Fibroblast of lung (primary cell): ENCODE measurements at regions not wholly inside any gene's neighbourhood (a gene's known extent, or its start where the extent isn't known, plus 50 kb on each side); places are given as distances from the start of the nearest gene placed in this dataset.
A peak's percentile ranks its signal among the peaks of the same experiment; 100 is the strongest.

Experiments
- DNase-seq, 2 donors: peaks; one replicate each; pipeline versions ENCODE4 v3.0.0 to v3.0.0-alpha.2; 2010; ENCODE audit warnings: low read depth in 2 of 2
- H2AFZ ChIP-seq: 2 replicates; pipeline ENCODE4 v1.5.1; 2012; ENCODE audit warnings: low read length, control low read depth, inconsistent platforms
- H3K27ac ChIP-seq: 2 replicates; pipeline ENCODE4 v1.5.1; 2011; ENCODE audit warnings: low read length, control low read depth; ENCODE audit not compliant: insufficient read depth
- H3K27me3 ChIP-seq: 2 replicates; pipeline ENCODE4 v1.5.1; 2011; ENCODE audit warnings: mild to moderate bottlenecking, low read length; ENCODE audit not compliant: control insufficient read depth, insufficient read depth
- H3K36me3 ChIP-seq: 2 replicates; pipeline ENCODE4 v1.5.1; 2011; ENCODE audit warnings: low read length; ENCODE audit not compliant: control insufficient read depth, insufficient read depth
- H3K4me1 ChIP-seq: 2 replicates; pipeline ENCODE4 v1.5.1; 2011; ENCODE audit warnings: low read length; ENCODE audit not compliant: control insufficient read depth, insufficient read depth; ENCODE audit errors: extremely low read depth
- H3K4me2 ChIP-seq: 2 replicates; pipeline ENCODE4 v1.5.1; 2011; ENCODE audit warnings: low read length, control low read depth; ENCODE audit not compliant: insufficient read depth; ENCODE audit errors: extremely low read depth
- H3K4me3 ChIP-seq, 4 experiments: fragments of 200-600 bp in 1 of 4; sonication (generic) in 1 of 4; replicated peaks in 1 of 4; 2 replicates each; pipeline ENCODE4 v1.5.1; 2011 to 2016; ENCODE audit warnings: low read length in 4 of 4, low read depth in 3 of 4, mild to moderate bottlenecking in 3 of 4, control low read depth in 2 of 4, inconsistent platforms in 1 of 4, mixed read lengths in 1 of 4; ENCODE audit not compliant: insufficient read depth in 1 of 4; ENCODE audit errors: control extremely low read depth in 1 of 4
- H3K79me2 ChIP-seq: 2 replicates; pipeline ENCODE4 v1.5.1; 2012; ENCODE audit warnings: mild to moderate bottlenecking, low read length, inconsistent platforms; ENCODE audit not compliant: control insufficient read depth, insufficient read depth
- H3K9ac ChIP-seq: 2 replicates; pipeline ENCODE4 v1.5.1; 2011; ENCODE audit warnings: mild to moderate bottlenecking, low read length, control low read depth; ENCODE audit not compliant: insufficient read depth
- H3K9me3 ChIP-seq: 2 replicates; pipeline ENCODE4 v1.5.1; 2012; ENCODE audit warnings: low read depth, low read length; ENCODE audit not compliant: control insufficient read depth, insufficient read depth
- H4K20me1 ChIP-seq: 2 replicates; pipeline ENCODE4 v1.5.1; 2011; ENCODE audit warnings: low read length; ENCODE audit not compliant: control insufficient read depth, insufficient read depth; ENCODE audit errors: extremely low read depth
- EZH2 ChIP-seq: IDR thresholded peaks from 2 replicates; pipeline ENCODE4 v1.5.1; 2012; ENCODE audit warnings: low read length, control low read depth, mild to moderate bottlenecking; ENCODE audit errors: missing control alignments
- TF ChIP-seq, protein P1 (sequence below), 2 donors: IDR thresholded peaks in 1 of 2; conservative IDR thresholded peaks in 1 of 2; 1 replicate in 1 of 2; 2 replicates in 1 of 2; pipeline ENCODE4 v1.5.1; 2011 to 2012; ENCODE audit warnings: low read length in 2 of 2, control low read depth in 1 of 2, inconsistent platforms in 1 of 2, low read depth in 1 of 2, mild to moderate bottlenecking in 1 of 2

DNA sequence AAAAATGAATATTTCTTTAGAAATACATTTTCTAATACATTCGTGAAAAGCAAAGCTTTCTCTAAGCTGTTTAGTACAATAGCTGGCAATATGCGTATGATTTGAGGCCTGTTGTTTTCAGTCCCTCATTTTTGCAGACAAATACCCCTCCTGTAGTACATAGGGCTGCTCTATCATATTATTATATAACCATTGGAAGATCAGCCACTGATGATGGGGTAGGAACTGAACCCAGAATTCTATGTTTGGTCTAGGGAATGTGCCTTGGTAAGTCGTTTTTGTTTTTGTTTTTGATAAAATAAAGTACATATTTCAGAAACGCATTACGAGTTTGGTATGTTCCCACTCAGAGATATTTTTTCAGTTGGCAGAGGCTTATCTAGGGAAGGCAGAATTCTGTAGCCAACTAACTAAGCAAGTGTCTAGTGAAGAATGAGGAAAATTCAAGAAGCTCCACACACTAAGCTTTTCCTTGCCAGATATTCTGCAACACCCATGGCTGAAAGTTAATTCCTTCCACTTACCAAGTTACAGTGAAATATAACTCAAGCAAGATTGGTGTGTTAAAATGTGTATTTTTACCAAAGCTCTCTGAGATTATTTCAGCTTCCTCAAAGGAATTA lies 656.9 kb upstream of the MIR17HG start:
- Histone ChIP-seq H3K27me3 (no peaks in the 10 kb centered on the region), H3K27ac (no peak overlapping the region), H3K4me3 (no peak overlapping the region), H3K9ac (no peak overlapping the region), H3K4me2 (no peak overlapping the region), H3K9me3 (no peaks in the 10 kb centered on the region), H3K36me3 (no peaks in the 10 kb centered on the region), H3K4me1 (no peaks in the 10 kb centered on the region), H4K20me1 (no peaks in the 10 kb centered on the region), H2AFZ (no peak overlapping the region), H3K79me2 (no peaks in the 10 kb centered on the region)
- peak; percentile 51 to 86 for DNase-seq
- no peak for TF ChIP-seq EZH2

GRCh38 chr13:90696254-90696653 lies 651.2 kb upstream of the MIR17HG start:
- Histone ChIP-seq H4K20me1 (no peaks in the 10 kb centered on the region), H3K9ac (no peak overlapping the region), H3K36me3 (no peaks in the 10 kb centered on the region), H3K27me3 (no peaks in the 10 kb centered on the region), H3K4me1 (no peaks in the 10 kb centered on the region), H2AFZ (no peak overlapping the region), H3K4me3 (no peak overlapping the region), H3K4me2 (no peak overlapping the region), H3K27ac (no peak overlapping the region), H3K9me3 (no peaks in the 10 kb centered on the region), H3K79me2 (no peaks in the 10 kb centered on the region)
- peak in 1 of 2 donors; percentile 86 for DNase-seq
- TF ChIP-seq, protein P1, sequence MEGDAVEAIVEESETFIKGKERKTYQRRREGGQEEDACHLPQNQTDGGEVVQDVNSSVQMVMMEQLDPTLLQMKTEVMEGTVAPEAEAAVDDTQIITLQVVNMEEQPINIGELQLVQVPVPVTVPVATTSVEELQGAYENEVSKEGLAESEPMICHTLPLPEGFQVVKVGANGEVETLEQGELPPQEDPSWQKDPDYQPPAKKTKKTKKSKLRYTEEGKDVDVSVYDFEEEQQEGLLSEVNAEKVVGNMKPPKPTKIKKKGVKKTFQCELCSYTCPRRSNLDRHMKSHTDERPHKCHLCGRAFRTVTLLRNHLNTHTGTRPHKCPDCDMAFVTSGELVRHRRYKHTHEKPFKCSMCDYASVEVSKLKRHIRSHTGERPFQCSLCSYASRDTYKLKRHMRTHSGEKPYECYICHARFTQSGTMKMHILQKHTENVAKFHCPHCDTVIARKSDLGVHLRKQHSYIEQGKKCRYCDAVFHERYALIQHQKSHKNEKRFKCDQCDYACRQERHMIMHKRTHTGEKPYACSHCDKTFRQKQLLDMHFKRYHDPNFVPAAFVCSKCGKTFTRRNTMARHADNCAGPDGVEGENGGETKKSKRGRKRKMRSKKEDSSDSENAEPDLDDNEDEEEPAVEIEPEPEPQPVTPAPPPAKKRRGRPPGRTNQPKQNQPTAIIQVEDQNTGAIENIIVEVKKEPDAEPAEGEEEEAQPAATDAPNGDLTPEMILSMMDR (conservative IDR thresholded peaks at IDR 0.05 in 1 of 2, IDR thresholded peaks at IDR 0.05 in 1 of 2; ENCODE audit: low read depth in 1 of 2, low read length in 2 of 2), result no peak
- TF ChIP-seq EZH2, result no peak

GRCh38 chr13:90696656-90697055 lies 650.8 kb upstream of the MIR17HG start:
- H3K4me3 ChIP-seq, result no peak overlapping the region
- H4K20me1 ChIP-seq, result no peaks in the 10 kb centered on the region
- H3K4me1 ChIP-seq, result no peaks in the 10 kb centered on the region
- no peaks in the 10 kb centered on the region for H3K27me3 ChIP-seq
- no peaks in the 10 kb centered on the region for H3K9me3 ChIP-seq
- H3K27ac ChIP-seq, result no peak overlapping the region
- H2AFZ ChIP-seq, result no peak overlapping the region
- TF ChIP-seq EZH2, result no peak
- TF ChIP-seq, protein P1 (conservative IDR thresholded peaks at IDR 0.05 in 1 of 2, IDR thresholded peaks at IDR 0.05 in 1 of 2; ENCODE audit: low read depth in 1 of 2, low read length in 2 of 2), result no peak
- H3K4me2 ChIP-seq, result no peak overlapping the region
- no peaks in the 10 kb centered on the region for H3K79me2 ChIP-seq
- DNase-seq, result peak in 1 of 2 donors; percentile 65
- no peak overlapping the region for H3K9ac ChIP-seq
- H3K36me3 ChIP-seq, result no peaks in the 10 kb centered on the region
